A549 (cell line): ENCODE measurements at regions not wholly inside any gene's neighbourhood (a gene's known extent, or its start where the extent isn't known, plus 50 kb on each side); places are given as distances from the start of the nearest gene placed in this dataset.
A peak's percentile ranks its signal among the peaks of the same experiment; 100 is the strongest.

Experiments
- ATAC-seq, 2 experiments: fragments of 200-7000 bp in 1 of 2; fragments of >200 bp in 1 of 2; cut with Nextera tagmentation in 1 of 2; cut with Tn5 transposase in 1 of 2; 3 replicates each; pipeline versions ENCODE4 v1.8.0 to v1.9.1; 2018 to 2020; ENCODE audit warnings: mild to moderate bottlenecking in 1 of 2, moderate library complexity in 1 of 2
- CTCF ChIA-PET: fragments of 300-600 bp; sonication (Branson Sonifier 250); formaldehyde crosslinking; extraction: SDS; loops from one replicate; lab custom pipeline; 2021; ENCODE audit warnings: antibody characterized with exemption, inconsistent platforms; lab: Yijun Ruan, JAX
- POLR2A ChIA-PET: fragments of 350-600 bp; formaldehyde crosslinking; extraction: SDS; loops from one replicate; lab custom pipeline; 2021; ENCODE audit warnings: antibody characterized with exemption, inconsistent platforms; lab: Yijun Ruan, JAX
- DNase-seq, 2 experiments: peaks; one replicate each; pipeline versions ENCODE4 v3.0.0 to v3.0.0-alpha.2; 2011 to 2016; ENCODE audit warnings: low read depth in 1 of 2, low spot score in 1 of 2
- FAIRE-seq: peaks from 2 replicates; lab custom pipeline; 2011; peaks lifted over from hg19 to GRCh38; lab: Jason Lieb, UNC
- H3K27ac ChIP-seq, 2 experiments: fragments of >200 bp; sonication (Bioruptor Twin); formaldehyde crosslinking; 3 replicates each; pipeline ENCODE4 v1.5.1; 2016 to 2017
- H3K4me1 ChIP-seq: fragments of >200 bp; sonication (Bioruptor Twin); formaldehyde crosslinking; 3 replicates; pipeline ENCODE4 v1.6.1; 2016
- H3K4me2 ChIP-seq: fragments of >200 bp; sonication (Bioruptor Twin); formaldehyde crosslinking; 3 replicates; pipeline ENCODE4 v1.6.1; 2016
- H3K4me3 ChIP-seq: fragments of >200 bp; sonication (Bioruptor Twin); formaldehyde crosslinking; 3 replicates; pipeline ENCODE4 v1.5.1; 2016
- H3K9me3 ChIP-seq: fragments of >200 bp; sonication (Bioruptor Twin); formaldehyde crosslinking; 3 replicates; pipeline ENCODE4 v1.6.1; 2016
- CBX8 ChIP-seq: fragments of 200-600 bp; sonication (generic); IDR thresholded peaks from 2 replicates; pipeline ENCODE4 v1.6.1; 2016
- CEBPB ChIP-seq, 2 experiments: fragments of >200 bp in 1 of 2; sonication (Bioruptor Twin) in 1 of 2; formaldehyde crosslinking in 1 of 2; IDR thresholded peaks; 2 replicates each; pipeline ENCODE4 v1.6.1; 2012 to 2016
- CHD2 ChIP-seq: fragments of 150-350 bp; IDR thresholded peaks from 2 replicates; pipeline ENCODE4 v1.6.1; 2014; ENCODE audit warnings: low read length; ENCODE audit not compliant: partially characterized antibody
- CHD4 ChIP-seq: fragments of 200-600 bp; sonication (generic); IDR thresholded peaks from 2 replicates; pipeline ENCODE4 v1.6.1; 2016; ENCODE audit warnings: antibody characterized with exemption, mild to moderate bottlenecking, borderline replicate concordance
- EHMT2 ChIP-seq: fragments of 200-600 bp; sonication (generic); IDR thresholded peaks from 2 replicates; pipeline ENCODE4 v1.6.1; 2016; ENCODE audit warnings: antibody characterized with exemption, low read depth, mild to moderate bottlenecking, moderate library complexity
- FOXS1 ChIP-seq: fragments of 250-450 bp; sonication (Bioruptor Pico); IDR thresholded peaks from 2 replicates; pipeline ENCODE4 v1.5.0; 2020; ENCODE audit warnings: mild to moderate bottlenecking, moderate library complexity
- HOXA7 ChIP-seq: fragments of 250-450 bp; sonication (Bioruptor Pico); IDR thresholded peaks from 2 replicates; pipeline ENCODE4 v1.5.0; 2020; ENCODE audit warnings: mild to moderate bottlenecking, moderate library complexity
- HOXB13 ChIP-seq: fragments of 250-450 bp; sonication (Bioruptor Pico); IDR thresholded peaks from 2 replicates; pipeline ENCODE4 v1.5.0; 2020; ENCODE audit warnings: low read depth, mild to moderate bottlenecking, moderate library complexity
- JUN ChIP-seq, 2 experiments: fragments of >200 bp; sonication (Bioruptor Twin); formaldehyde crosslinking; IDR thresholded peaks; 2 replicates in 1 of 2; 3 replicates in 1 of 2; pipeline ENCODE4 v1.6.1; 2016 to 2017
- KDM1A ChIP-seq: fragments of 200-600 bp; sonication (generic); IDR thresholded peaks from 2 replicates; pipeline ENCODE4 v1.6.1; 2016; ENCODE audit warnings: low read depth, mild to moderate bottlenecking
- KDM5A ChIP-seq: fragments of 200-600 bp; sonication (generic); IDR thresholded peaks from 2 replicates; pipeline ENCODE4 v1.6.1; 2016; ENCODE audit warnings: antibody characterized with exemption, mild to moderate bottlenecking
- MYC ChIP-seq: IDR thresholded peaks from 2 replicates; pipeline ENCODE4 v1.6.1; 2012; ENCODE audit warnings: mild to moderate bottlenecking, inconsistent platforms, low read length, improper control_type of control experiment, borderline replicate concordance
- NR3C1 ChIP-seq: fragments of >200 bp; sonication (Bioruptor Twin); formaldehyde crosslinking; IDR thresholded peaks from 3 replicates; pipeline ENCODE4 v1.6.1; 2017
- PHF8 ChIP-seq: fragments of 200-600 bp; sonication (generic); IDR thresholded peaks from 2 replicates; pipeline ENCODE4 v1.6.1; 2016; ENCODE audit warnings: low read depth, mild to moderate bottlenecking, antibody characterized with exemption, moderate library complexity, borderline replicate concordance
- RAD21 ChIP-seq, 2 experiments: fragments of >200 bp in 1 of 2; sonication (Bioruptor Twin) in 1 of 2; formaldehyde crosslinking in 1 of 2; IDR thresholded peaks in 1 of 2; conservative IDR thresholded peaks in 1 of 2; 2 replicates in 1 of 2; 3 replicates in 1 of 2; pipeline ENCODE4 v1.6.1; 2012 to 2018; ENCODE audit warnings: inconsistent platforms in 1 of 2
- SREBF2 ChIP-seq: fragments of 450-650 bp; IDR thresholded peaks from 2 replicates; pipeline ENCODE4 v1.6.1; 2014; ENCODE audit warnings: mild to moderate bottlenecking, moderate library complexity
- TFCP2L1 ChIP-seq: fragments of 250-450 bp; sonication (Bioruptor Pico); IDR thresholded peaks from 2 replicates; pipeline ENCODE4 v1.5.0; 2021; ENCODE audit warnings: mild to moderate bottlenecking
- ZC3H11A ChIP-seq: fragments of 450-650 bp; IDR thresholded peaks from 2 replicates; pipeline ENCODE4 v1.6.1; 2014; ENCODE audit warnings: antibody characterized with exemption, mild to moderate bottlenecking
- ZNF302 ChIP-seq: fragments of 250-450 bp; sonication (Bioruptor Pico); IDR thresholded peaks from 2 replicates; pipeline ENCODE4 v1.9.0; 2021; ENCODE audit warnings: inconsistent platforms, mild to moderate bottlenecking, moderate library complexity
- WGBS: methylation state at CpG from one replicate; pipeline ENCODE4 v1.1.6; 2017; ENCODE audit errors: missing lambda C conversion rate; 5-methylcytosine and 5-hydroxymethylcytosine counted together
- TF ChIP-seq, protein P1 (sequence below): fragments of 250-450 bp; sonication (Bioruptor Pico); IDR thresholded peaks from 2 replicates; pipeline ENCODE4 v1.5.0; 2021; ENCODE audit warnings: mild to moderate bottlenecking, moderate library complexity, borderline replicate concordance
- TF ChIP-seq, protein P2 (sequence below): fragments of 200-600 bp; sonication (generic); IDR thresholded peaks from 2 replicates; pipeline ENCODE4 v1.6.1; 2016; ENCODE audit warnings: antibody characterized with exemption, mild to moderate bottlenecking, moderate library complexity
- TF ChIP-seq, protein P3 (sequence below): IDR thresholded peaks from 2 replicates; pipeline ENCODE4 v1.6.1; 2012
- TF ChIP-seq, protein P4 (sequence below): fragments of 150-350 bp; IDR thresholded peaks from 2 replicates; pipeline ENCODE4 v1.6.1; 2014; ENCODE audit warnings: low read depth, mild to moderate bottlenecking, low read length
- TF ChIP-seq, protein P5 (sequence below): fragments of 250-450 bp; sonication (Bioruptor Pico); IDR thresholded peaks from 2 replicates; pipeline ENCODE4 v1.5.0; 2020; ENCODE audit warnings: low read depth, mild to moderate bottlenecking, moderate library complexity

DNA sequence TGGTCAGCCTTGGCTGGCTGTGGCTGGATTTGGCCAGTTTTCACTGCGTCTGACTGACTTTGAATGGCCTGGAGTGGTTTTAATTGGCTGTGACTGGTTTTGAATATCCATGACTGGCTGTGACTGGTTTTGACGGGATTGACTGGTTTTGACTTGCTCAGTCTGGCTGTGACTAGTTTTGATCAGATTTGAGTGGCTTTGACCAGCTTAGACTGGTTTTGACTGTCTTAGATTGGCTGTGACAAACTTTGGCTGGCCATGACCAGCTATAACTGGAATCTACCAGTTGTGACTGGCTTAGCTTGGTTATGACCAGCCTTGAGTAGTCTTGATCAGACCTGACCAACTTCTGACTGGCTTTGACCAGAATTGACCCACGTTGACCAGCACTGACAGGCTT is 168.4 kb upstream of the AMOT start (continued):
- TF ChIP-seq, protein P1, sequence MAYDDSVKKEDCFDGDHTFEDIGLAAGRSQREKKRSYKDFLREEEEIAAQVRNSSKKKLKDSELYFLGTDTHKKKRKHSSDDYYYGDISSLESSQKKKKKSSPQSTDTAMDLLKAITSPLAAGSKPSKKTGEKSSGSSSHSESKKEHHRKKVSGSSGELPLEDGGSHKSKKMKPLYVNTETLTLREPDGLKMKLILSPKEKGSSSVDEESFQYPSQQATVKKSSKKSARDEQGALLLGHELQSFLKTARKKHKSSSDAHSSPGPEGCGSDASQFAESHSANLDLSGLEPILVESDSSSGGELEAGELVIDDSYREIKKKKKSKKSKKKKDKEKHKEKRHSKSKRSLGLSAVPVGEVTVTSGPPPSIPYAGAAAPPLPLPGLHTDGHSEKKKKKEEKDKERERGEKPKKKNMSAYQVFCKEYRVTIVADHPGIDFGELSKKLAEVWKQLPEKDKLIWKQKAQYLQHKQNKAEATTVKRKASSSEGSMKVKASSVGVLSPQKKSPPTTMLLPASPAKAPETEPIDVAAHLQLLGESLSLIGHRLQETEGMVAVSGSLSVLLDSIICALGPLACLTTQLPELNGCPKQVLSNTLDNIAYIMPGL, result no peak

DNA sequence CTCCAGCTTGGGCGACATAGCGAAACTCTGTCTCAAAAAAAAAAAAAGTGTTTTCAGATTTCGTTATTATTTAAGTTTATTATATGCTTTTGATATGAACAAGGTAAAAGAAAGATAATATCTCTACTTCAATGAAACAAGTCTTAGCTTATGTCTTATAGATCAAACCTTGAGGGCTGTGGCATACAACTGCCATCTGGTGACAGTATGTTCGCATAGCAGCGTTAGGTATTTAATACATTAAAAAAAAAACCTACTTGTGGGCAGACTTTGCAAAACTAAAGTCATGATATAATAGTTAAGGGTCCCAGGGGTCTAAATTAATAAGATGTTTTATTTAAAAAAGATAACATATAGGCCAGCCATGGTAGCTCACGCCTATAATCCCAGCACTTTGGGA is 161.2 kb upstream of the AMOT start:
- WGBS, result 28% methylated on average over 6 of the region's 6 CpGs
- ATAC-seq (no peak), DNase-seq (peak in 1 of 2 experiments; percentile 6), FAIRE-seq (no peak)
- H3K9me3 ChIP-seq, result no peaks in the 10 kb centered on the region
- no peak overlapping the region for H3K4me3 ChIP-seq
- no peak for TF ChIP-seq KDM5A
- TF ChIP-seq HOXA7, result no peak
- TF ChIP-seq HOXB13 (CRISPR knock-in tag), result no peak
- TF ChIP-seq MYC, result no peak
- no peak for TF ChIP-seq ZNF302 (CRISPR knock-in tag)
- no peak for TF ChIP-seq CEBPB (IDR thresholded peaks at IDR 0.05)
- TF ChIP-seq JUN (IDR thresholded peaks at IDR 0.05), result no peak
- TF ChIP-seq, protein P2, sequence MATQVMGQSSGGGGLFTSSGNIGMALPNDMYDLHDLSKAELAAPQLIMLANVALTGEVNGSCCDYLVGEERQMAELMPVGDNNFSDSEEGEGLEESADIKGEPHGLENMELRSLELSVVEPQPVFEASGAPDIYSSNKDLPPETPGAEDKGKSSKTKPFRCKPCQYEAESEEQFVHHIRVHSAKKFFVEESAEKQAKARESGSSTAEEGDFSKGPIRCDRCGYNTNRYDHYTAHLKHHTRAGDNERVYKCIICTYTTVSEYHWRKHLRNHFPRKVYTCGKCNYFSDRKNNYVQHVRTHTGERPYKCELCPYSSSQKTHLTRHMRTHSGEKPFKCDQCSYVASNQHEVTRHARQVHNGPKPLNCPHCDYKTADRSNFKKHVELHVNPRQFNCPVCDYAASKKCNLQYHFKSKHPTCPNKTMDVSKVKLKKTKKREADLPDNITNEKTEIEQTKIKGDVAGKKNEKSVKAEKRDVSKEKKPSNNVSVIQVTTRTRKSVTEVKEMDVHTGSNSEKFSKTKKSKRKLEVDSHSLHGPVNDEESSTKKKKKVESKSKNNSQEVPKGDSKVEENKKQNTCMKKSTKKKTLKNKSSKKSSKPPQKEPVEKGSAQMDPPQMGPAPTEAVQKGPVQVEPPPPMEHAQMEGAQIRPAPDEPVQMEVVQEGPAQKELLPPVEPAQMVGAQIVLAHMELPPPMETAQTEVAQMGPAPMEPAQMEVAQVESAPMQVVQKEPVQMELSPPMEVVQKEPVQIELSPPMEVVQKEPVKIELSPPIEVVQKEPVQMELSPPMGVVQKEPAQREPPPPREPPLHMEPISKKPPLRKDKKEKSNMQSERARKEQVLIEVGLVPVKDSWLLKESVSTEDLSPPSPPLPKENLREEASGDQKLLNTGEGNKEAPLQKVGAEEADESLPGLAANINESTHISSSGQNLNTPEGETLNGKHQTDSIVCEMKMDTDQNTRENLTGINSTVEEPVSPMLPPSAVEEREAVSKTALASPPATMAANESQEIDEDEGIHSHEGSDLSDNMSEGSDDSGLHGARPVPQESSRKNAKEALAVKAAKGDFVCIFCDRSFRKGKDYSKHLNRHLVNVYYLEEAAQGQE, result no peak
- no peak for TF ChIP-seq EHMT2
- no peak for TF ChIP-seq CHD2
- TF ChIP-seq TFCP2L1 (CRISPR knock-in tag), result no peak
- TF ChIP-seq CHD4, result no peak
- H3K4me1 ChIP-seq, result no peaks in the 10 kb centered on the region
- no peak overlapping the region for H3K27ac ChIP-seq
- no peak overlapping the region for H3K4me2 ChIP-seq
- ChIA-PET CTCF (interaction anchor here (0.7 kb wide), 1 partner anchor 103 kb away, joined by 3 read pairs; no protein-coding TSS in a partner anchor), POLR2A (no interaction called here)

DNA sequence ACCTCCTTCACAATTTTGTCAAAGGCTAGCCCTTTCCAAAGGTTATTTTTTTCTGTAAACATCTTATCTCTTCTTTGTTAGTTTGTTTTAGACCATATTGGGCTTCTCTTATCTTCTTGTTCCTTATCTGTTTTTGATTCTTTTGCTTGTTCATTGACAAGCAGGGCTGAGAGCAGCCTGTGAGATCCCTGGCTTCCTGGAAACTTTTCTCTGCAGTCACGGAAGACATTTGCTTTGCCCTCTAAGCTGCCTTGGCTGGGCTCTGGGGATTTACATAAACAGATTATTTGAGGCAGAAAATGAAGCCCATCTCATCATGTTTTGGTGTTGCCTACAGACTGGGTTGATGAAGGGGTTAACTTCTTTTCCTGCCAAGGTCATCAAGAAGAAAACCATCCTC is 157.4 kb upstream of the AMOT start:
- Histone ChIP-seq H3K9me3 (no peaks in the 10 kb centered on the region), H3K4me2 (no peak overlapping the region), H3K4me3 (no peak overlapping the region), H3K27ac (no peak overlapping the region), H3K4me1 (no peaks in the 10 kb centered on the region)
- FAIRE-seq (no peak), DNase-seq (no peak), ATAC-seq (no peak)
- CTCF ChIA-PET, result no interaction called here
- POLR2A ChIA-PET, result no interaction called here
- WGBS, result 33% methylated on average over 1 of the region's 1 CpG
- TF ChIP-seq FOXS1 (CRISPR knock-in tag), result no peak
- no peak for TF ChIP-seq NR3C1
- TF ChIP-seq, protein P3, sequence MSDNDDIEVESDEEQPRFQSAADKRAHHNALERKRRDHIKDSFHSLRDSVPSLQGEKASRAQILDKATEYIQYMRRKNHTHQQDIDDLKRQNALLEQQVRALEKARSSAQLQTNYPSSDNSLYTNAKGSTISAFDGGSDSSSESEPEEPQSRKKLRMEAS, result no peak
- no peak for TF ChIP-seq SREBF2
- no peak for TF ChIP-seq JUN (IDR thresholded peaks at IDR 0.05)
- TF ChIP-seq RAD21 (conservative IDR thresholded peaks at IDR 0.05 in 1 of 2, IDR thresholded peaks at IDR 0.05 in 1 of 2), result no peak
- TF ChIP-seq ZC3H11A, result no peak
- TF ChIP-seq, protein P2, result no peak
- TF ChIP-seq CBX8, result no peak
- no peak for TF ChIP-seq PHF8
- TF ChIP-seq, protein P4, sequence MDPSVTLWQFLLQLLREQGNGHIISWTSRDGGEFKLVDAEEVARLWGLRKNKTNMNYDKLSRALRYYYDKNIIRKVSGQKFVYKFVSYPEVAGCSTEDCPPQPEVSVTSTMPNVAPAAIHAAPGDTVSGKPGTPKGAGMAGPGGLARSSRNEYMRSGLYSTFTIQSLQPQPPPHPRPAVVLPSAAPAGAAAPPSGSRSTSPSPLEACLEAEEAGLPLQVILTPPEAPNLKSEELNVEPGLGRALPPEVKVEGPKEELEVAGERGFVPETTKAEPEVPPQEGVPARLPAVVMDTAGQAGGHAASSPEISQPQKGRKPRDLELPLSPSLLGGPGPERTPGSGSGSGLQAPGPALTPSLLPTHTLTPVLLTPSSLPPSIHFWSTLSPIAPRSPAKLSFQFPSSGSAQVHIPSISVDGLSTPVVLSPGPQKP, result no peak
- no peak for TF ChIP-seq CHD4
- TF ChIP-seq KDM5A, result no peak
- TF ChIP-seq KDM1A, result no peak
- TF ChIP-seq, protein P5, sequence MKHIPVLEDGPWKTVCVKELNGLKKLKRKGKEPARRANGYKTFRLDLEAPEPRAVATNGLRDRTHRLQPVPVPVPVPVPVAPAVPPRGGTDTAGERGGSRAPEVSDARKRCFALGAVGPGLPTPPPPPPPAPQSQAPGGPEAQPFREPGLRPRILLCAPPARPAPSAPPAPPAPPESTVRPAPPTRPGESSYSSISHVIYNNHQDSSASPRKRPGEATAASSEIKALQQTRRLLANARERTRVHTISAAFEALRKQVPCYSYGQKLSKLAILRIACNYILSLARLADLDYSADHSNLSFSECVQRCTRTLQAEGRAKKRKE (CRISPR knock-in tag), result no peak
